ENCODE measurements at regions not wholly inside any gene's neighbourhood (a gene's known extent, or its start where the extent isn't known, plus 50 kb on each side); places are given as distances from the start of the nearest gene placed in this dataset.
"Not testable (repeated sequence)": the region's sequence is repeated elsewhere in the genome, so short reads cannot be mapped to it uniquely, and the experiment has no call there.

DNA sequence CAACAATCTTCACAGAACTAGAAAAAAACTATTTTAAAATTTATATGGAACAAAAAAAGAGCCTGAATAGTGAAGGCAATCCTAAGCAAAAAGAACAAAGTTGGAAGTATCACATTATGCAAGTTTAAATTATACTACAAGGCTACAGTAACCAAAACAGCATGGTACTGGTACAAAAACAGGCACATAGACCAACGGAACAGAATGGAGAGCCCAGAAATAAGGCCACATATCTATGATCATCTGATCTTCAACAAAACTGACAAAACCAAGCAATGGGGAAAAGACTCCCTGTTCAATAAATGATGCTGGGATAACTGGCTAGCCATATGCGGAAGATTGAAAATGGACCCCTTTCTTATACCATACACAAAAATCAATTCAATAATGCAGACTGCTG, 74.4 kb upstream of the RTN4 start:
- H3K9me3 ChIP-seq, DNase-seq, H3K27ac ChIP-seq, H3K27me3 ChIP-seq, H3K4me3 ChIP-seq, H3K36me3 ChIP-seq, ATAC-seq: not testable (repeated sequence)
- whole genome bisulfite sequencing, 2 donors = 98 to 100% methylated on average over 2 of the region's 2 CpGs
- intact Hi-C loops (cut with DNase I) = loop anchor here in 1 of 10 donors (5.0 kb wide), 1 partner anchor 33 kb away; no protein-coding TSS in a partner anchor
- H3K4me1 ChIP-seq = peaks cover 7 to 30% (median 21%) of the 10 kb centered on the region in 9 donors

GRCh38 chr2:55123851-55124269, 73.6 kb upstream of the RTN4 start:
- WGBS, 2 donors = 88 to 93% methylated on average over 2 of the region's 2 CpGs
- Histone ChIP-seq H3K27ac (no peak overlapping the region), H3K27me3 (no peaks in the 10 kb centered on the region), H3K4me3 (no peak overlapping the region), H3K4me1 (peaks cover 7 to 38% (median 29%) of the 10 kb centered on the region in 9 donors), H3K9me3 (peaks cover 0 to 4% (median 0%) of the 10 kb centered on the region in 11 donors), H3K36me3 (no peaks in the 10 kb centered on the region)
- no peak for DNase-seq
- TF ChIP-seq CTCF (IDR thresholded peaks at IDR 0.05) = no peak
- intact Hi-C loops (cut with DNase I) = loop anchor here in 1 of 10 donors (5.0 kb wide), 1 partner anchor 33 kb away; no protein-coding TSS in a partner anchor
- ATAC-seq = no peak

GRCh38 chr2:55120634-55121359, 70.5 kb upstream of the RTN4 start:
- Histone ChIP-seq H3K36me3 (no peaks in the 10 kb centered on the region), H3K27me3 (no peaks in the 10 kb centered on the region), H3K4me3 (no peak overlapping the region), H3K4me1 (peaks cover 7 to 43% (median 33%) of the 10 kb centered on the region in 9 donors), H3K9me3 (peaks cover 0 to 4% (median 0%) of the 10 kb centered on the region in 11 donors), H3K27ac (peak overlapping the region; percentile 0 to 78 (median 66))
- intact Hi-C loops (cut with DNase I) = loop anchor here in 1 of 10 donors (5.0 kb wide), 1 partner anchor 37 kb away; no protein-coding TSS in a partner anchor
- DNase-seq (peak; percentile 55 to 56), ATAC-seq (peak; percentile 68 to 92 (median 84))
- no peak for TF ChIP-seq CTCF (IDR thresholded peaks at IDR 0.05)
- 27% methylated on average over 8 of the region's 8 CpGs for WGBS, 2 donors

DNA sequence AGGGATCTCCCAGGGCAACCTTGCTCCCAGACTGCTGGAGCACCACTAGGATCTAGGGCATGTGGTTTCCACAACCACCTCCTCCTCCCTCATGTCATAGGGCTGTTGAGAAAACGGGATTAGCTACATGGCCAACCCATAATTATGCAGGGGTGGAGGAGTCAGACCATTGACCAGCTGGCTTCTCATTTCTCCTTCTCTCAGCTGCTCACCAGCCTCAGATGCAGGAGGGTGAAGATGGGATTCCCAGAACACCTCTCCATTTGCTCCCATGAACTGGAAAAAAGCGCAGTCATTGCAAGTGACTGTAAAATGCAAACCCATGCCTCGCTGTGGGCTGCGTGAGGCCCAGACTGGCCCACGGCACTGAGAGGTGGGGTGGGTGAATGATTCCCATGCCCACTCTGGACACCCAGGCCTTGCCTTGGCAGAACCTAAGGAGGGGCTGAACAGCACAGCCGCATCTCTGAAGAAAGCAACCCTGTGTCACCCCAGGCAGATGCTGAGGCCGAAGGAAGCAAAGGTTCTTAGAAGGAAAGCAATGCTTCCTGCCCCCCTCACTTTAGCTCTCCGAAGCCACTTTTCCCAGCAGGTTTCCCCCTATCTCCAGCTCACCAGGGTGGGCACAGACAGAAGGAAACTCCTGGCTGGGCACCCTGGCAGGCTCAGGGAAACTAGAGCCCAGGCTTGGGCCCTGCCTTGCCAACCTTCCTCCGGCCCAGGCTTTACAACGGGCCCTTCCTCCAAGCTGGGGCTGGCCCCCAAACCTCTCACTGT, 69.6 kb upstream of the RTN4 start:
- Histone ChIP-seq H3K36me3 (no peaks in the 10 kb centered on the region), H3K9me3 (peaks cover 0 to 3% (median 0%) of the 10 kb centered on the region in 11 donors), H3K27me3 (no peaks in the 10 kb centered on the region), H3K4me3 (no peak overlapping the region), H3K27ac (peak overlapping the region; percentile 0 to 78 (median 66)), H3K4me1 (peaks cover 7 to 52% (median 33%) of the 10 kb centered on the region in 9 donors)
- intact Hi-C loops (cut with DNase I) = loop anchor here in 2 of 10 donors (5.0 to 10.0 kb wide), 2 partner anchors 37 to 65 kb away; partner anchors contain the start of gene RTN4 (in 1 of the 2)
- 69 to 70% methylated on average over 10 of the region's 10 CpGs for WGBS, 2 donors
- DNase-seq (no peak), ATAC-seq (peak; percentile 35 to 67 (median 59))
- no peak for TF ChIP-seq CTCF (IDR thresholded peaks at IDR 0.05)
